ENCODE measurements at regions not wholly inside any gene's neighbourhood (a gene's known extent, or its start where the extent isn't known, plus 50 kb on each side); places are given as distances from the start of the nearest gene placed in this dataset.

DNA sequence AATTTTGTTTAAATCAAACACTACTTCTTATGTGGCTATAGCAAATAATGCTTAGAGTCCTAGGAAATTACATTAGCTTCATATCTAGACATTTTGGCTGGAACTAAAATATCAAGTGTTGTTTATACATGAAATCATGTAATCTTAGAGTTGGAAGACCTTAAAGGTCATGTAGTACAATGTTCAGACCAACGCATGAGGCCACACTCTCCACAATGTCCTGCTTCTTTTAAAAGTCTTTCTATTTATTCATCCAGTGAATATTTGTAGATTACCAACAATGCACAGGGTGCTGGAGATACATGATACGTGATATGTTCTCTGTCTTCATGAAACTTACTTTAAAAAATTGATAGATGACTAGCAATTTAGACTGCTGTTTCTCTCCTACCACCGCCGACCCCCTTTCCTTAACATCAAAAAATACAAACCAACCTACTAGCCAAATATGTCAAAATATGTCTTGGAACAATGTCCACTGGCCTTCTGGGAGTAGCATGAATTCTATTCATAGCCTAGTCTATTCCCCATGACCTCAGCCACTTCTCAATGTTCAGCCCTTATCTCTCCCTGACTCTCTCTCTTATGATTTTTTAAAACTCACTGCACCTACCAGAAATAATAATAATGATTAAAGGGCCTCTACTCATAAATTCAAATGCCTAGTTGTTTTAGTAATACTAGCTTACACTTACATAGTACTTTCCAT is 59.5 kb upstream of the CAV2 start:
- FAIRE-seq (no peak), DNase-seq (ENCODE audit: low read depth, low spot score) (no peak)
- dilution Hi-C loops (cut with MboI; ENCODE audit: extremely low pct_ligation_motif_present, low sequenced_read_pairs) = no loop called here
- H3K27ac ChIP-seq (ENCODE audit: control insufficient read depth, insufficient read depth, low read length) = no peak overlapping the region
- no peaks in the 10 kb centered on the region for H4K20me1 ChIP-seq (ENCODE audit: control insufficient read depth, extremely low read depth, insufficient read depth, low read length)
- TF ChIP-seq, protein P1, sequence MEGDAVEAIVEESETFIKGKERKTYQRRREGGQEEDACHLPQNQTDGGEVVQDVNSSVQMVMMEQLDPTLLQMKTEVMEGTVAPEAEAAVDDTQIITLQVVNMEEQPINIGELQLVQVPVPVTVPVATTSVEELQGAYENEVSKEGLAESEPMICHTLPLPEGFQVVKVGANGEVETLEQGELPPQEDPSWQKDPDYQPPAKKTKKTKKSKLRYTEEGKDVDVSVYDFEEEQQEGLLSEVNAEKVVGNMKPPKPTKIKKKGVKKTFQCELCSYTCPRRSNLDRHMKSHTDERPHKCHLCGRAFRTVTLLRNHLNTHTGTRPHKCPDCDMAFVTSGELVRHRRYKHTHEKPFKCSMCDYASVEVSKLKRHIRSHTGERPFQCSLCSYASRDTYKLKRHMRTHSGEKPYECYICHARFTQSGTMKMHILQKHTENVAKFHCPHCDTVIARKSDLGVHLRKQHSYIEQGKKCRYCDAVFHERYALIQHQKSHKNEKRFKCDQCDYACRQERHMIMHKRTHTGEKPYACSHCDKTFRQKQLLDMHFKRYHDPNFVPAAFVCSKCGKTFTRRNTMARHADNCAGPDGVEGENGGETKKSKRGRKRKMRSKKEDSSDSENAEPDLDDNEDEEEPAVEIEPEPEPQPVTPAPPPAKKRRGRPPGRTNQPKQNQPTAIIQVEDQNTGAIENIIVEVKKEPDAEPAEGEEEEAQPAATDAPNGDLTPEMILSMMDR (optimal IDR thresholded peaks at IDR 0.05 in 1 of 3, IDR thresholded peaks at IDR 0.05 in 1 of 3, conservative IDR thresholded peaks at IDR 0.05 in 1 of 3; ENCODE audit: extremely low read depth in 1 of 3, insufficient read depth in 2 of 3, low read length in 3 of 3) = no peak
- TF ChIP-seq EZH2 (IDR thresholded peaks at IDR 0.05; ENCODE audit: low read length) = no peak
- no peaks in the 10 kb centered on the region for H3K79me2 ChIP-seq (ENCODE audit: control insufficient read depth, insufficient read depth, low read length)
- H3K9ac ChIP-seq (ENCODE audit: control insufficient read depth, extremely low read depth, insufficient read depth, low read length) = no peak overlapping the region
- no peak overlapping the region for H3K4me2 ChIP-seq (ENCODE audit: control insufficient read depth, extremely low read depth, insufficient read depth, low read depth, low read length)
- H3K4me3 ChIP-seq (ENCODE audit: control insufficient read depth in 2 of 3, extremely low read depth in 1 of 3, insufficient read depth in 2 of 3, low read depth in 1 of 3, low read length in 3 of 3) = no peak overlapping the region
- H3K4me1 ChIP-seq (ENCODE audit: control insufficient read depth, extremely low read depth, insufficient read depth, low read length) = peaks cover 39% of the 10 kb centered on the region
- no peak overlapping the region for H2AFZ ChIP-seq (ENCODE audit: control insufficient read depth, low read length)
- H3K27me3 ChIP-seq (ENCODE audit: control insufficient read depth, extremely low read depth, insufficient read depth, low read length) = no peaks in the 10 kb centered on the region
- no peaks in the 10 kb centered on the region for H3K9me3 ChIP-seq (ENCODE audit: control insufficient read depth, low read depth, low read length)
- H3K9me1 ChIP-seq (ENCODE audit: control insufficient read depth, extremely low read depth, insufficient read depth, low read length) = no peaks in the 10 kb centered on the region
- no peaks in the 10 kb centered on the region for H3K36me3 ChIP-seq (ENCODE audit: control insufficient read depth in 2 of 2, extremely low read depth in 1 of 2, insufficient read depth in 2 of 2, low read length in 2 of 2)

DNA sequence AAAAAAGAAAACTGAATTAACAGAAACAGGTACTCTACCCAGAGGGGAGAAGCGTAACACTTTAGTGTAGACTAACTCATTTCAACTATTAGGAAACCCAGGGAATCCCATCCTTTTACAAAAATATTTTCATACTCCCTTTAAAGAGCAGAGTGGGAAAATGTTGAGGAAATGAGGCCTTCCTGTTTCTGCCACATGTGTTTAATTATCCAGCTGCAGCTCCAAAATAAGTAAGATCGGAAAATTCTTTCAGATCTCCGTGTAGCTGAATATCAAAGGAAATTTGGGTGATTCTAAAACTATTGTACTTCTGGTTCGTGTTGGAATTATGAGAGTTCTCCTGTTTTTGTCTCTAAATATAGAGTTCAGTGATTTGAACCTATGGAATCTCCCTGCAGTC is 58.0 kb upstream of the CAV2 start:
- Histone ChIP-seq H3K9me3 (ENCODE audit: control insufficient read depth, low read depth, low read length) (no peaks in the 10 kb centered on the region), H3K4me1 (ENCODE audit: control insufficient read depth, extremely low read depth, insufficient read depth, low read length) (peaks cover 40% of the 10 kb centered on the region), H3K4me2 (ENCODE audit: control insufficient read depth, extremely low read depth, insufficient read depth, low read depth, low read length) (no peak overlapping the region), H4K20me1 (ENCODE audit: control insufficient read depth, extremely low read depth, insufficient read depth, low read length) (no peaks in the 10 kb centered on the region), H3K27me3 (ENCODE audit: control insufficient read depth, extremely low read depth, insufficient read depth, low read length) (no peaks in the 10 kb centered on the region), H3K27ac (ENCODE audit: control insufficient read depth, insufficient read depth, low read length) (peak overlapping the region; percentile 75), H2AFZ (ENCODE audit: control insufficient read depth, low read length) (no peak overlapping the region), H3K9me1 (ENCODE audit: control insufficient read depth, extremely low read depth, insufficient read depth, low read length) (no peaks in the 10 kb centered on the region), H3K36me3 (ENCODE audit: control insufficient read depth in 2 of 2, extremely low read depth in 1 of 2, insufficient read depth in 2 of 2, low read length in 2 of 2) (no peaks in the 10 kb centered on the region), H3K9ac (ENCODE audit: control insufficient read depth, extremely low read depth, insufficient read depth, low read length) (no peak overlapping the region), H3K4me3 (ENCODE audit: control insufficient read depth in 2 of 3, extremely low read depth in 1 of 3, insufficient read depth in 2 of 3, low read depth in 1 of 3, low read length in 3 of 3) (no peak overlapping the region), H3K79me2 (ENCODE audit: control insufficient read depth, insufficient read depth, low read length) (no peaks in the 10 kb centered on the region)
- DNase-seq (ENCODE audit: low read depth, low spot score) = no peak
- TF ChIP-seq, protein P1 (optimal IDR thresholded peaks at IDR 0.05 in 1 of 3, IDR thresholded peaks at IDR 0.05 in 1 of 3, conservative IDR thresholded peaks at IDR 0.05 in 1 of 3; ENCODE audit: extremely low read depth in 1 of 3, insufficient read depth in 2 of 3, low read length in 3 of 3) = no peak
- TF ChIP-seq EZH2 (IDR thresholded peaks at IDR 0.05; ENCODE audit: low read length) = no peak
- FAIRE-seq = peak; percentile 71
- dilution Hi-C loops (cut with MboI; ENCODE audit: extremely low pct_ligation_motif_present, low sequenced_read_pairs) = no loop called here
